Stimulated activated CD4-positive, alpha-beta T cell treated with anti-CD3 and anti-CD28 coated beads, Interleukin-15, amount 100 ng/mL, for 48 hours (primary cell): ENCODE measurements at regions not wholly inside any gene's neighbourhood (a gene's known extent, or its start where the extent isn't known, plus 50 kb on each side); places are given as distances from the start of the nearest gene placed in this dataset.

Experiments
- DNase-seq, 2 donors: peaks; one replicate each; pipeline ENCODE4 v3.0.0-alpha.2; 2020; ENCODE audit warnings: low read depth in 2 of 2

DNA sequence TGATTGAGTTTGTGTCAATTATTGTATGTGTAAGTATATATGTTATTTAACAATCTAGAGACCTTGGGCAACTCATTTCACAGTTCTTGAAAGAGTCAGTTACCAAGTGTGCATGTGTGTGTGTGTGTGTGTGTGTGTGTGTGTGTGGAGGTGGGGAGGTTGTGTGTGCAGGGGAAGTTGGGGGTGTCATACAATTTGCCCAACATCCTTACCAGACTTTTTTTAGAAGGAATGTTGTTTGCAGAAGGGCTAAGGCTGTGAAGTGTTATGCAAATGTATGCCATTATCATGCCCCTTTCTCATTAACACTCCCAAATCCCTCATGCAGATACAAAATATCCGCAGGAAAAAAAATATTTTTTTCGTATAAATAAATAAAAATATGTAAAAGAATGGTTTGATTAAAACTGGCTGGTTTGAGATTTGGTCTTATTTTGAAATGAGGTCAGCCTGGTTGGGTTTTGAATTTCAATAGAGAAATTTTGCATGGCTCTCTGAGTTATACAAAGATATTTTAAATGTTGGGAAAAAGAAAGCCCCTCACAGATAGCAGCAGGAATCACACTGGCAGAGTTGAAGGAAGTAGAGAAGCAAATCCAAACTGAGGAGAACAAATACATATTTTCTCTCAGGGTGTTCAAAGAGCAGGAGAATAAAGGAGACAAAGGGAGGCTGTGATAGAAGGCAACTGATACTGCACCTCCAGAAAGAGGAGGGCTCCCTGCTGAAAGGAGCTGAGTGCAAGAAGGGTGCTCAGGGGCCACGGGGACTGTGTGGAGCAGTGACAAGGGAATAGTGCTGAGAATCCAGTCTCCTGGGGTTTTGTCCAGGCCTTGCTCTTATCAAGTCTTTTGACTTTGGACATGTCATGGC, 1365.5 kb upstream of the CELF4 start:
- DNase-seq: no peak

DNA sequence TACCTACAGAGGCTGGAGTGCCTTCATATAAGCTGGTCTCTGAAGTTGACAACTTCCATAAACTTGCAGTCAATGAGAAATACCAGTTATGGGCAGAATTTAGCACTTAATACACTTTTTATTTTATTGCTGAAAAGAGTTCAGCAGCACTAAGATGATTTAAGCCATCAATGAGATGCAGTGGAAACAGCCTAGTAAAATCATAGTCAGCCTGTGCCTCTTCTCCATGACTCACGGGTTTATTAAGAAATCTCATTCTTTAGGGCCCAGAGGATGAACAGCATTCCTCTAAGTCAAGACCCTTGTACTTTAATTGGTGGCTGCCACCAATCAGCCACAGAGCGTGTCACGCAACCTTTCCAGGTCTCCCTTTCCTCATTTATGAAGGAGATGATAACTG, 1357.9 kb upstream of the CELF4 start:
- DNase-seq: no peak

DNA sequence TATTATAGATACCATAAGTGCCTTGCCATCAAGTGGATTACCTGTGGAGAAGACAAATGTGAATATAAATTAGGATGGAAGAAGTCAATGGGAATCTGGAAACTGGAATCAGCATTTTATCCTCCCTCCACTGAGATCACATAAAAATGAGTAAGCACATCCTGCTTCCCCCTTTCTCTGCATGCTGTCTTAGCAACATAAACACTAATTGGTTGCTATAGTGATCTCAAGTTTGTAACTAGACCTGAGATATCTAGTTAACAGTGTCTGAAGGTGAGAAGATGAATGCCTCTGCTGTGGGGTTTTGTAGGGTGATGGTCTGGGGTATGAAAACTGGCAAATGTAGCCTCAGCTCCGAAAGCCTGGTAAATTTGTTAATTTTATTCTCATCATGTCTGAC, 1357.5 kb upstream of the CELF4 start:
- no peak for DNase-seq

DNA sequence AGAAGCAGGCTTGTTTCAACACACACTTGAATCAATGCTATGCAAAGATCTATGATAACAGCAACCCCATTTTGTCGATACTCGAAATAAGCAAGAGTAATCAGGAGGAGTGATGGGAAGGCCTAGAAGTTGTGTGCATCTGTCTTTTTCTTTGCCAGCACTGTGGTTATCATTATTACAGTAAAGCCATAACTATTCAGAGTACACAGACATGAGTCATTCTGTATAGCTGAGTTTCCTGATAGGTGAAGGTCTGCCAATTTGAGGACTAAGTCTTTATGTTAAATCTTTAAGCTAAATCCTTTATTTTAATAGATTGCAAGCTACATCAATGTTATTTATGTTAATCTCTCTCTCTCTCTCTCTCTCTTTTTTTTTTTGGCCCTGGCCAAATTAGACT, 1344.4 kb upstream of the CELF4 start:
- no peak for DNase-seq

DNA sequence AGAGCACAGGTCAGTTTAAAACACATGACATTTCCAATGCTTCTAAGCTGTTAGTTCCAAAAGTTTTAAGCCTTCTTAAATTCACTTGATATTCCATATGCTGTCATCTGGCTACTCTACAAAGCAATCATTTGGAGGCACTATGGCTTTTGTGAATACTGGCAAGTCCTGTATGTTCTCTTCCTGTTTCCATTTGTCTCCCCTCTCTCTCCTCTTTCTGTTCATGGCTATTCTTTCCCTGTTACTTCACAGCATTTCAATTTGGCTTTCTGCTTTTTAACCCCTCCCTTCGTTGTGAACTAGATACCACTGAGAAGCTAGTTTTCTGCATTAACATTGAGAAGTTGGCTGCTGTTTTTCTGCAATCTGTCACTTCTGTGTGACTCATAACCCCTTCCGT, 1337.2 kb upstream of the CELF4 start:
- DNase-seq: no peak

DNA sequence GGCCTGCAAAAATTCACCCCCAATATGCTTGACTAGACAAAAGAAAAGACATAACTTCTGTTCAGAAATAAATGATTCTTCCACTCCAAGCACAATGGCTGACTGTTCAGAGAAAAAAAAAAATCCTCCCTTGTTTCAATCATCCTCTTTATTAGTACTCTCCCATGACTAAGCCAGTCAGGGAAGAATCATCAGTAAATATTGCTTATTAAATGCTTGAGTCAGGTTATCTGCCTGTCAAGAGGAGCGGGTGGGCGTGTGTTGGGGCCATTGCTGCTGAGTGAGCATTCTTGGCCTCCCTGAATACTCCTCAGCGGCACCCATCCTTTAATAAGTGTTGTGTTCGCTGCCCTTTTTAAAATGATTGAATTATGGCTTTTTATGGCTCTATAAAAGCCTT, 1334.8 kb upstream of the CELF4 start:
- DNase-seq: no peak

DNA sequence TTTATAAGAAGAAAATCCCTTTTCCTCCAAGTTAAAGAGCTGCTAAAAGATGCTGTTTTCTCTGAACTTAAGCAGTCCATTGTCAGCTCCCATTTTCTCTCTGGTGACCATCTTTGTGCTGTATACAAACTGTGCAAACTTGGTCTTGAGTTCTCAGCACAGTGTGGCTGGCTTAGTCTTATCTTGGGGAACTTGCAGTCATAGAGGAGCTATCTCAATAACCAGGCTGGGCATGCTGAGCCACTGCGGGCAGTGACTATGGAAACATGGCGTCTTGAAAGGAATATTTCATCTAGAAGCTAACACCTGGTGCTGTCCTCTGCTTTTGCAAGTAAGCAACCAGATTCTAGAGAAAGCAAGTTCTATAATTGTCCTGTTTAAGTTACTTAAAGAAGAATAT, 1334.4 kb upstream of the CELF4 start:
- DNase-seq: no peak

DNA sequence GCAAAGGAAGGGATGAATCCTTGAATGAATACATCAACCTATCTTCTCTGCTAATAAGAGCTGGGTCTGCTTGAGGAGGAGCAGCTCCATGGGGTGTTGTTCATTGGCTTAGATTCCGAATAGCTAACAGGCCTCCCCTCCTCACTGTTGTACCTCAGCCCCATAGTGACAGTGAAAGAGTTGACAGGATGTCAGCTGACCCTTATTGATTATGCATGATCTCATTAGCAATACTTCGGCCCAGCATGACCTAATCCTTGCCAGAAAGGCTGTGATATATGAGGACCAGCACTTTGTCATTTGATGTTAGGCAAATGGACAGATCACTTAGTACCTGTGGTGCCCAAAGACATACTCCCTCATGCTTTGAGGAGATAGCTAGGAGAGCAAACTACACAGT, 1333.7 kb upstream of the CELF4 start:
- DNase-seq: no peak

DNA sequence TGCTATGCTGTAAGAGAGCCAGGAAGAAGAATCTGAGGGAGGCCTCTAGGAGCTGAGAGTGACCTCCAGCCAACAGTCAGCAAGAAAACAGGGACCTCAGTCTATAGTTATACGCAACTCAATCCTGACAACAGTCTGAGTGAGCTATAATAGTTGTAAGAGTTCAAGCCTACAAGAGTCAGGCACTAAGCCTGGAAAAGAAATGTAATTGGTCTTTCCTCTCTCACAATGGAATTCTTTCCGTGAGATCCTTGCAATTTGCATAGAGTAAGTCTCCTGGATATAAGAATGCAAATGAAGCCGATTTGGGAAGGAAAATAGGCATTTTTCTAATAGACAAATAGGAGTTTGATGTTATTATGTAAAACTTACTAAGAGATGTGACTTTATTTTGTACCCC, 1332.6 kb upstream of the CELF4 start:
- DNase-seq: no peak

DNA sequence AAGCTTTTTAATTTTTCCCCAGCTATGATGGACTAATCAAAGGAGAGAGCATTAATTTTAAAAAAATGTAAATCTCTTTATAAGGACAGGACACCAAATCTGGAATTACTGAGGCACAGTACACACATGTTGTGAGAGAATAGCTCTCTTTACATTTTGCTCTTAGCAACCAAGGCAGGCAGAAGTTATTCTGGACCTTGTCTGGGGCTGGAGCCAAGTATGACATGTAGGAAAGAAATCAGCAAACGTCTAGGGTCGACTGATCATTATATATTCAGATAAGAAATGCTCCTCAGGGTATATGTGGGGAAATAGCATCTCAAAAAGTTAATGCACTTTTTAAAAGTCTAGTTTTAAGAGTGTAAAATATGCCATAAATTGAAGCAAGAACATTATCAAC, 1330.0 kb upstream of the CELF4 start:
- DNase-seq: no peak

DNA sequence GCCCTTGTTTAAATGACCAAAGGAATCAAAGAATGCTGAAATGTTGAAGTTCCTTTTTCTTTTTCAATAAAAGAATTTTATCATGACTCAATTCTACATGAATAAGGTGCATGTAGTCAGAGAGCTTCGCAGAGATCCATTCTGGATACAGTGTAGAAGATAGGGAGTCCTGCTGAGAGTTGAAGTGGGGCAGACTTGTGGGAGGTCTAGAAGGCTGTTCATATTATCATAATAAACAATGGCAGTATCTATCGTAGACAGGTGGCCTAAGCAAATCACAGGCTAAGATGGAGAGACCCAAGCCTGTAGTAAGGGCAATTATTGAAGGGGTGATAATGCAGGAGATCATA, 1322.0 kb upstream of the CELF4 start:
- DNase-seq: no peak

DNA sequence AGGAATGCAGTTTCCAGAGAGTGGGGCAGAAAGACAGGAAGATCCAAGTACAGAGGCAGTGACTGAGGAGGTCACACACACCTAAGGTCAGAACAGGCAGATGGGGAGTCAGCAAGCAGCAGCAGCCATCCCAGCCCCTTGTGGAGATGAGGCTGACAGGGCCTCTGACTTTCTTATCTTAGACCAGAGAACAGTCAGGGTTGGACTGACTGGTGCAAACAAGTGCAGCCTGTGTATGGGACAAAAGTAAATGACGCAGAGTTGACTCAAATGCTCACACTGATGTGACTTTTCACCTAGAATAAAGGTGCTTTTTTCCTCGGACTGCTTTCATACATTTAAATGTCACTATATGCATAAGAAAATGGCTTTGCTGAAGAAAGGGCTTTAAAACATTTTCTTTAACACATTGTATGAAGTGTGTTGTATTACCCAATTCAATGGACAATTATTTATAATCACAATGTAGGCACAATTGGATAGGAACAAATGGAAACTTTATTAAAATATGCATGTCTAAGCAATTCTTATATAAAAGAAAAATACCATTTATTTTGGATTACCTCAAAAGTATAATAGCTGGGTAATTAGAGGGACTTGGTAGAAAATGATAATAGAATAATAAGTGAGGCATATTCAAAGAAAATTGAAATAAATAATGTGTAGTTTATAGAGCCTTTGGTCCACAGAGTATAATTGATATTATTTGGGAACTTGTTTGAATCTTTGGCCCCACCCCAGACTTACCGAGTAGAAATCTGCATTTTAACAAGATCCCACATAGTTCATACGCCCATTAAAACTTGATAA, 1321.5 kb upstream of the CELF4 start:
- DNase-seq: no peak

DNA sequence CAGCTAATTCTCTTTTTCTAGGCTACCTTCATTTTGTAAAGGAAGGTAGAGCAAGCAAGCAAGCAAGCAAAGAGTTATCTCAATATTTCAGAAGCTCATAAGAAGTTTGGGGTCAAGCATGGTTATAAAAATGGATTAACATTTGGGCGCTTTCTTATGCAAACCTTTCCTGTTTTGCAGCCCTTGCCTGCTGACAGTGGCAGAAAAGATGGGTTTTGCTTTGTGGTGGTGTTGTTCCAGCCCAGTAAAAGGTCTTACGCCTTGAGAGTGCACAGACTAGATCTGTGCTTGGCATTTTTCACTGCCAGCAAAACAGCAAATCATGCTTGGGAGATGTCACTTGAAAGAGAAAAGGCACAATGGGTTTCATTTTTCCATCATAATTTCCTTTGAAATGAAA, 1320.6 kb upstream of the CELF4 start:
- no peak for DNase-seq

DNA sequence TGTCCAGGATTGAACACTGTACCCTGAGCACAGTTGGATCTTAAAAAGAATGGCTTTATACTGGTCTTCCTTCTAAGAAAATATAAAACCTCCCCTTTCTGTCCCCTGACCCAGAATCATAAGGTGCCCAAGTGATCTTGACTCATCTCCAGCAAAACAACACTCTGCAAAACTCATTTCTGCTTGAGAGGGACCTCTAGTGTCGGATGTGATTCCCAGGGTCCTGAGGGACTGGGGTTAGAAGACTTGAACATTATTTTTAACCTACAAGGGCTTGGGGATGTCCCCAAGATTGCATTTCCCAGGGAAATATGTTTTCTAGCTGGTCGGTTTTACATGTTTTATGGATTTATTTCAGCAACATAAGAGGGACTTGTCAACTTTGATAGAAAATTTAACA, 1318.5 kb upstream of the CELF4 start:
- no peak for DNase-seq

DNA sequence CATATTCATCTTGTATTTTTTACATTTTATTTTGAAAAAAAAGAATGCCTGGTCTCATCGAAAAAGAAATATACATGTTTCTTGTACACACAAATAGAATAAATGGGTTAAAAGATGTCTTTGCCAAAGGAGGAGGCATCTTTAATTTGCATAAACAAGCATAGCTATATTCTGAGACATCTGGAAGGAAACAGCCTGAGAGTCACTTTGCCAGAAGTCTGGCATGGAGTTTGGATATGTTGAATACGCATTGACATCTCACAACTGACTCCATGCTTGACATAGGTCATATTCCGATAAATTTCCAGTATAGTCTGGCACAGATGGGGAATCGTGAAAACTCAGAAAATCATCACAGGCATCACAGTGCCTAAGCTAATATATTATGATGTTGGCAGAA, 1317.5 kb upstream of the CELF4 start:
- no peak for DNase-seq

DNA sequence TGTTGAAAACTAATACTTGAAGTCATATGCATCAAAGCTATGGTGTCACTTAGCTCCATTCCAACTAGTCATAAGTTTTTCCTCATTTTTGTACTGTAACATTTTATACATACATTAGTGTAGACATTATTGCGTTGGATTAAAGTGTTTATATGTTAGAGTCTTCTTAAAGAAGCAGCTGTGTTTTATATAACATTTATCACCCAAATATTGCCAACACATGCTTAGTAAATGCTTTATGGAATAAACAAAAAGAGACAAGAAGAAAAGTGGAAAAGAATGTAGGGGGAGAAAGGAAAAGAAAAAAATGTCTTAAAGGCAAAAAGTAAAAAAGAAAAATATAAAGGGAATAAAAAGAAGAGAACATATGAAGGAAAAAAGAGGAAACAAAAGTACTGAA, 1314.3 kb upstream of the CELF4 start:
- DNase-seq: no peak

DNA sequence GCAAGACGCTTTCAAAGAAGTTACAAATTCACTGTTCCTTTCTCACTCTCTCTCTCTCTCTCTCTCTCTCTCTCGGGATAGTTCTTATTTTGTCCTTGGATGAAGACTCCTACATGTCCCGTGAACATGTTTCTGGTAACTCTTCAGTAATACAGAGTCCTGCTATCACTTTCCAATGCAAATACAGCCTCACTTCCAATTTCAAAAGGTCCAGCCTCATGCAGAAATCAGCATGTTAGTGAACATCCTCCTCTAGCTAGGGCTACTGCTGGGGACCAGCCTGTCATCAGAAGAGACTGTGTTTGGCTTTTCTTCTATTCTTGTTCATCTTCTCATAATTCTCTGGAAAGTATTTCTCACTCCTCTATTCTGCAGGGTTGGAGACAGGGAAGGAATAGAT, 1306.7 kb upstream of the CELF4 start:
- DNase-seq: no peak

DNA sequence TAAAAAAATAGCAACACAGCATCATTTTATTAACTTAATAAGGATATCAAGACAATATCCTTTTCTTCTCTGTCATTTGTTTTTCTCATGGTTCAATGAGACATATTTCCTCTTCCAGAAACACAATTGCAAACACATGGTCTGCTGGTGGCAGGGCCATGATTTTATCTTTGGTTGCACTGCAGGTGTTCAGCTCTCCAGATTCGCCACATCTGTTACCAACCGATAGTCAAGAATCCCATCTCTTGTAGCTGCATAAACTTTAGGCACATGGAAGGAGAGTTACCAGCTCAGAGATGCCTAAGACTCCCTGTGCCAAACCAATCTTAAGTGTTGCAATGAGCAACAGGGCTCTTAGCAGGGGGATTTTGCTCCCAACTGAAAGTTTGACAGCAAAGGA, 1303.2 kb upstream of the CELF4 start:
- no peak for DNase-seq

DNA sequence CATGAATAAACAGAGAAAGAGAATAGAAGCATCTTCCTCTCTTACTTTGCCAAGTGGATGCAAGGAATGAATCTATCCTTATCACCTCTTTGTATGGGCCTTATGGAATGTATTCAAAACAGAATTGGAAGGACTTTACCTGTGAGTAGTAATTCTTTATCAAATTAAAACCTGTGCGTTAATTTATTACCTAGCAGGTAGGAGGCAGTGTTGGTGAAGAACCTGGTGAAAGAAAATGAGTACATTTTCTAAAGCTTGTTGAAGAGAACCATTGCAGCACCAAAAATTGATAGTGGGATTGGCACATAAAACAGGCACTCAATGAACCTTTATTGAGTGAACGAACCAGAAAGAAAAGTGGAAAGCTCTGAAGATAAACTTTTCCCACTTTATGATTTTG, 1302.1 kb upstream of the CELF4 start:
- no peak for DNase-seq

DNA sequence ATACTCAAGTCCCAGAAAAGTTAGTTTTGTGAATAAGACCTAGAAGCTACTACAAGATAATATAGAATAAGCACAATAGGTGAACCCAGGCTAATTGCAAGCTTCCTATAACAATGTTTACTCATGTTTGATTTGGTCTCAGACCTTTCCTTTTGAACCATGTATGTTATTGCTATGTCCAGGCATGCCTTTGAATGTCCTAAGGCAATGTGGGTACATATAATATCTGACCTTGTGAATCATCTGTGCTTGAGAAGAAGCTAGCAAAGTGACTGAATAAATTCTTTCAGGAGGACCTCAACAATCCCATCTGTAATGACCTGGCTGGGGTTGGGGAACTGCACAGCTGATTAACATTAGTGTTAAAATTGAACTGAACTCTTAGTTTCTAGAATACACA, 1285.9 kb upstream of the CELF4 start:
- DNase-seq: no peak

DNA sequence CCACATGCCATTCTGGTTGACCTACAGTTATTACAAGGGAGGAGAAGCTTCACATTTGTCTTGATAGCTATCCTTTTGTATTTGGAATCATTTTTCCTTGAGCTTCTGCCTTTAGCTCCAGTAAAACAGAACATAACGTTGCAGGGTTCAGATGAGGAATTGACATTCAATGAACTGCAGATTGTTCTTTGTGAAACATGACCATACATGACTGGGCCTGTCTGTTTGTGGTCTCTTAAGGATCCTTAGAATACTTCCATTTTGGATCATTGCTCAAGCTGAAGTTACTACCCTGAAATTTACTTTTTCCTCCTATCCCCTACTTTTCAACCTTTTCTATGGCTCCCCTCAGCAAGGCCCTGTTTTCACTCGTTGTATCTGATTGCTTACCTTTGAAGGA, 1281.7 kb upstream of the CELF4 start:
- DNase-seq: no peak

DNA sequence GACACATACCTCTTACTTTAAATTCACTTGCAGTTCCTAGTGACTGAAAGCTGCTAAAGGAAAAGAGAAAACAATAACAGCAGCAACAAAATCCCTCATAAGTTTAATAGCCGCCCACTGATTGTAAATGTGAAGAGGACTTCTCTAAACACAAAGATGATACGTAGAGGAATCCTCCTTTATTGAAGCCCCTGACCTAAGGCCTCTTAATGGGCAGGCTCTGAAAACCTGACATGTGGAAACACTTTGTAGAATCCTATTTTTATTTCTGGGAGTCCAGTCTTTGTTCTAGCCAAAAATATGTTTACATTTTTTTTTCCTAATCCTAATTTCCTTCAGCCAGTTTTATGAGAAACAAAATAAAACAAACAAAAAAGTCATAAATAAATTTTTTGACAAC, 1277.7 kb upstream of the CELF4 start:
- DNase-seq: no peak

DNA sequence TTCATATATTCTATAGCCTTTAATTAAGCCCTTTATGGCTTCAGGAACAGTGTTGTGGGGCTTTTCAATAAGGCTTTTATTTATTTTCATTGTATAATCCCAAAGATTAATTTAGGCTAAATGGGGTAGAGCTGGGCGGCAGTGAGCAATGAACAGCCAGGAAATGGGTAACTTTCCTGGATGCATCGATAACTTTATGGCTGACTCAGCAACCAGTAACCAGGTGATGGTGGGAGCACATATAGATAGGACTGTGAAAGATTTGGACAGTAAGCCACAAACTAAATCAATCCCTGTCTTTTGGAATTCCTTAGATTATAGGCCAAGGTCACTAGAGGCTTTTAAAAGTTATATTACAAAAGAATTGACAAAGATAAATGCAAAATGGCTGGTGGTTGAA, 1260.6 kb upstream of the CELF4 start:
- DNase-seq: no peak
